Ishikawa (cell line): ENCODE measurements at regions not wholly inside any gene's neighbourhood (a gene's known extent, or its start where the extent isn't known, plus 50 kb on each side); places are given as distances from the start of the nearest gene placed in this dataset.

ENCODE experiments used
- CEBPB ChIP-seq: IDR thresholded peaks from 2 replicates; pipeline ENCODE4 v1.6.1; 2012
- CREB1 ChIP-seq: IDR thresholded peaks from 2 replicates; pipeline ENCODE4 v1.6.1; 2012; ENCODE audit warnings: low read depth
- EGR1 ChIP-seq: IDR thresholded peaks from 2 replicates; pipeline ENCODE4 v1.6.1; 2012
- EP300 ChIP-seq: IDR thresholded peaks from 2 replicates; pipeline ENCODE4 v1.6.1; 2012; ENCODE audit warnings: borderline replicate concordance
- FOXM1 ChIP-seq: IDR thresholded peaks from 2 replicates; pipeline ENCODE4 v1.6.1; 2012; ENCODE audit warnings: low read depth, borderline replicate concordance
- MAX ChIP-seq: IDR thresholded peaks from 2 replicates; pipeline ENCODE4 v1.6.1; 2012
- NFIC ChIP-seq: IDR thresholded peaks from 2 replicates; pipeline ENCODE4 v1.6.1; 2012
- RAD21 ChIP-seq: IDR thresholded peaks from 2 replicates; pipeline ENCODE4 v1.6.1; 2012; ENCODE audit warnings: low read depth
- REST ChIP-seq: IDR thresholded peaks from 2 replicates; pipeline ENCODE4 v1.6.1; 2012; ENCODE audit warnings: low read depth, mild to moderate bottlenecking
- TAF1 ChIP-seq: IDR thresholded peaks from 2 replicates; pipeline ENCODE4 v1.6.1; 2012; ENCODE audit warnings: low read depth, mild to moderate bottlenecking
- TCF12 ChIP-seq: IDR thresholded peaks from 2 replicates; pipeline ENCODE4 v1.6.1; 2012; ENCODE audit warnings: low read depth
- TEAD4 ChIP-seq: IDR thresholded peaks from 2 replicates; pipeline ENCODE4 v1.6.1; 2012
- USF1 ChIP-seq: IDR thresholded peaks from 2 replicates; pipeline ENCODE4 v1.6.1; 2012
- YY1 ChIP-seq: IDR thresholded peaks from 2 replicates; pipeline ENCODE4 v1.6.1; 2012; ENCODE audit warnings: low read depth
- ZBTB7A ChIP-seq: IDR thresholded peaks from 2 replicates; pipeline ENCODE4 v1.6.1; 2012; ENCODE audit warnings: low read depth

- TF ChIP-seq EP300 = no peak
- no peak for TF ChIP-seq CEBPB
- TF ChIP-seq REST = no peak
- no peak for TF ChIP-seq TEAD4
- TF ChIP-seq RAD21 = no peak
- TF ChIP-seq TAF1 = no peak
- TF ChIP-seq FOXM1 = no peak
- no peak for TF ChIP-seq CREB1
These were observed 1551.1 kb upstream of the AGA start for GRCh38 chr4:178993306-178993705.

- no peak for TF ChIP-seq FOXM1
- no peak for TF ChIP-seq CEBPB
- TF ChIP-seq YY1 = no peak
- no peak for TF ChIP-seq NFIC
- TF ChIP-seq EP300 = no peak
- no peak for TF ChIP-seq EGR1
- TF ChIP-seq REST = no peak
- no peak for TF ChIP-seq TCF12
- TF ChIP-seq TAF1 = no peak
- TF ChIP-seq ZBTB7A = no peak
- no peak for TF ChIP-seq MAX
- TF ChIP-seq USF1 = no peak
- TF ChIP-seq TEAD4 = no peak
- TF ChIP-seq CREB1 = no peak
- no peak for TF ChIP-seq RAD21
These were observed 1559.7 kb upstream of the AGA start for GRCh38 chr4:179001918-179002317.

GRCh38 chr4:179007755-179008154, 1565.5 kb upstream of the AGA start:
- TF ChIP-seq RAD21 (peak; percentile 26; the same call in 1 of the 2 replicates), EGR1 (no peak)

- no peak for TF ChIP-seq CREB1
- no peak for TF ChIP-seq RAD21
- no peak for TF ChIP-seq CEBPB
These were observed 1575.3 kb upstream of the AGA start for GRCh38 chr4:179017581-179017980.

GRCh38 chr4:179027569-179027968, 1585.3 kb upstream of the AGA start:
- TF ChIP-seq TAF1 (no peak), NFIC (no peak), EP300 (no peak), FOXM1 (no peak), YY1 (no peak), CREB1 (no peak), RAD21 (no peak), TCF12 (no peak), MAX (no peak)

GRCh38 chr4:179028321-179028720, 1586.1 kb upstream of the AGA start:
- TF ChIP-seq NFIC = no peak
- no peak for TF ChIP-seq CREB1
- no peak for TF ChIP-seq EGR1
- no peak for TF ChIP-seq YY1
- TF ChIP-seq USF1 = no peak
- TF ChIP-seq TAF1 = no peak
- TF ChIP-seq REST = no peak
- no peak for TF ChIP-seq RAD21
- TF ChIP-seq ZBTB7A = no peak
- TF ChIP-seq FOXM1 = no peak
